GM13977 (cell line): ENCODE measurements at regions not wholly inside any gene's neighbourhood (a gene's known extent, or its start where the extent isn't known, plus 50 kb on each side); places are given as distances from the start of the nearest gene placed in this dataset.

Experiments used
- DNase-seq: peaks from one replicate; pipeline ENCODE4 v3.0.0; 2012; ENCODE audit warnings: low spot score
- in situ Hi-C: fragments of 300-500 bp; cut with MboI; formaldehyde crosslinking; loops from one replicate; pipeline ENCODE4 v1.12.0; 2022; ENCODE audit warnings: low sequenced_read_pairs, low pct_unique_long_range_greater_than_20kb, mixed read lengths, inconsistent platforms; ENCODE audit not compliant: unreplicated experiment
- TF ChIP-seq, protein P1 (sequence below): IDR thresholded peaks from 2 replicates; pipeline ENCODE4 v1.5.1; 2012; ENCODE audit warnings: mild to moderate bottlenecking, control low read depth; ENCODE audit not compliant: insufficient read depth; ENCODE audit errors: extremely low read depth, missing control alignments

DNA sequence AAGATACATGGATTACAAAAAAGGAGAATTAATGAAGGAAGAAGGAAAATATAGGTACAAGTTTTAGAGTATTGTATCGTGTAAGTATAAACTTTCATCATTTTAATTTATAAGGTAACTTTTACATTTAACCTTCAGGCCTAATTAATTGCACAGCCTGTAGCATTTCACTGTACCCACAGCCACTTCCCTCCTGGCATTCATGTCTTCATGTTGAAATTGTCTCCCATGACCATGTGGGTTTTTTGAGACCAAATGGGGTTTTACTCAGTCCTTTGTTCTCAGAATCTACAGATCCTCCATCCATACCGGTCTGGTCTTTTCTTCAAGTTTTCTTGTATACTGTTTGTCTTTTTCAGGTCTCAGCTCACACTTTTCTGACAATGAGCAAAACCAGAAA is 194.3 kb upstream of the CLNK start:
- TF ChIP-seq, protein P1, sequence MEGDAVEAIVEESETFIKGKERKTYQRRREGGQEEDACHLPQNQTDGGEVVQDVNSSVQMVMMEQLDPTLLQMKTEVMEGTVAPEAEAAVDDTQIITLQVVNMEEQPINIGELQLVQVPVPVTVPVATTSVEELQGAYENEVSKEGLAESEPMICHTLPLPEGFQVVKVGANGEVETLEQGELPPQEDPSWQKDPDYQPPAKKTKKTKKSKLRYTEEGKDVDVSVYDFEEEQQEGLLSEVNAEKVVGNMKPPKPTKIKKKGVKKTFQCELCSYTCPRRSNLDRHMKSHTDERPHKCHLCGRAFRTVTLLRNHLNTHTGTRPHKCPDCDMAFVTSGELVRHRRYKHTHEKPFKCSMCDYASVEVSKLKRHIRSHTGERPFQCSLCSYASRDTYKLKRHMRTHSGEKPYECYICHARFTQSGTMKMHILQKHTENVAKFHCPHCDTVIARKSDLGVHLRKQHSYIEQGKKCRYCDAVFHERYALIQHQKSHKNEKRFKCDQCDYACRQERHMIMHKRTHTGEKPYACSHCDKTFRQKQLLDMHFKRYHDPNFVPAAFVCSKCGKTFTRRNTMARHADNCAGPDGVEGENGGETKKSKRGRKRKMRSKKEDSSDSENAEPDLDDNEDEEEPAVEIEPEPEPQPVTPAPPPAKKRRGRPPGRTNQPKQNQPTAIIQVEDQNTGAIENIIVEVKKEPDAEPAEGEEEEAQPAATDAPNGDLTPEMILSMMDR: no peak
- in situ Hi-C loops: no loop called here
- no peak for DNase-seq

- DNase-seq: no peak
- in situ Hi-C loops: no loop called here
- TF ChIP-seq, protein P1: no peak
Observed at GRCh38 chr4:10877076-10877475, 192.5 kb upstream of the CLNK start.

GRCh38 chr4:10875144-10875799 is 190.7 kb upstream of the CLNK start:
- TF ChIP-seq, protein P1: no peak
- DNase-seq: no peak
- in situ Hi-C loops: no loop called here

GRCh38 chr4:10873809-10874208 is 189.2 kb upstream of the CLNK start:
- DNase-seq: no peak
- in situ Hi-C loops: no loop called here
- TF ChIP-seq, protein P1: no peak

DNA sequence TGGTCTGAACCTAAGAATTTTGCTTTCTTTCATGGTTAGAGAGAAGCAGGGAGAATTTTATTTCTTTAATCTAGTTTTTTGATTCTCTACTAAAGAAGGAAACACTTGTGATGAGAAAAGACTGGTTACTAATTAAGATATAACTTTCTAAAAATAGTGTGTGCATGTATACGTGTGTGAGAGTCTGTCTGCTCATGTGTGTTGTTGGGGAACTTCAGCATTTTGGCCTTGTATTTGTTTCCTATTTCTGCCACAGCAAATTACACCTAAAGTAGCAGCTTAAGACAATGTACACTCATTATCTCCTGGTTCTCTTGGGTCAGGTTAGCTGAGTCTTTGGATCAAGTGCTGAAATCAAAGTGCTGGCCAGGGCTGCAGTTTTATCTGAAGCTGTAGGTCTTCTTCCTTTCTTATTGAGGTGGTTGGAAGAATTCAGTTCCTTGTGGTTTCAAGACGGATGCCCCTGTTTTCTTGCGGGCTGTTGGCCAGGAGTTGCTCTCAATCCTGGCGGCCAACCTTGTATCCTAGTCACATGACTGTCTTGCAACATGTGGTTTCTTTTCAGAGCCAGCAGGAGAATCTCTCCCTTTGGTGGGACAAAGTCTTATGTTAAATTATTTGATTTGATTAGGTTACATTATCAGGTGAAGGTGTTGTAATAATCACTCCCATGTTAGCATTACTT is 188.4 kb upstream of the CLNK start:
- TF ChIP-seq, protein P1: no peak
- in situ Hi-C loops: no loop called here
- no peak for DNase-seq

DNA sequence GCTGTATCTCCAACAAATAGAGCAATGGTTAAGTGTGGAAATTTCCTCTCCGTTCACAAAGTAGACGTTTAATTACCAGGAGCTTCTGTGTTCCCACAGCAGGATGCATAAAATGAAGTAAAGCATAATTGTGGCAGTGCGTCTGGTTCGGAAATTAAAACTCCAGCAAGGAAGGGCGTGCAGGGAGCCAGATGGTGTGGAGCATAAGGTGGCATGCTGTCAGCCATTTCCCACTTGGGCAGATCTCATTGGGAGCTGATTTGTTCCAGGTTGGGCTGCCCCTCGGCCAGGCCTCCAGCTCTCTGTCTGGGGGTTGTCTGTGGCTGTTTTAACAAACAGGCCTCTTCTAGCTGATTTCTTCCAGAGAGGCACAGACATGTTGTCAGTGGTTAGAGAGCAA is 182.1 kb upstream of the CLNK start:
- TF ChIP-seq, protein P1: no peak
- DNase-seq: no peak
- in situ Hi-C loops: no loop called here
